H1 (cell line): ENCODE measurements at regions not wholly inside any gene's neighbourhood (a gene's known extent, or its start where the extent isn't known, plus 50 kb on each side); places are given as distances from the start of the nearest gene placed in this dataset.

Experiments
- BACH1 ChIP-seq: IDR thresholded peaks from 2 replicates; pipeline ENCODE4 v1.6.1; 2012; ENCODE audit warnings: low read length, improper control_type of control experiment
- CEBPB ChIP-seq: IDR thresholded peaks from 2 replicates; pipeline ENCODE4 v1.6.1; 2012; ENCODE audit warnings: low read depth, low read length
- TF ChIP-seq, protein P1 (sequence below): IDR thresholded peaks from 2 replicates; pipeline ENCODE4 v1.6.1; 2011; ENCODE audit warnings: low read length, improper control_type of control experiment

DNA sequence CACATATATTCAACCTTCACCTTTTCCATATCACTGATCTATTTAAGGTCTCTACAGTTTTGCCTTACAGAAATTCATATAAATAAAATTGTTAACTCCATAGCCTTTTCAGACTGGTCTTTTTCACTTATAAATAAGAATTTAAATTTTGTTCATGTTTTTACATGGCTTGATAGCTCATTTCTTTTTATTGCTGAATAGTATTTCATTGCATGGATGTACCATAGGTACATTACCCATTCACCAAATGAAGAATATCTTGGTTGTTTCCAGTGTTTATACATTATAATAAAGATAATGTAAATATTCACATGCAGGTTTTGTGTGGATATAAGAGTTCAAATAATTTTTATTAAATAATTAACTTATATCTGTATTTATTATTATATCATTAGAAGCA is 1765.0 kb downstream of the OTOL1 start (continued):
- TF ChIP-seq CEBPB, result no peak
- no peak for TF ChIP-seq BACH1
- TF ChIP-seq, protein P1, sequence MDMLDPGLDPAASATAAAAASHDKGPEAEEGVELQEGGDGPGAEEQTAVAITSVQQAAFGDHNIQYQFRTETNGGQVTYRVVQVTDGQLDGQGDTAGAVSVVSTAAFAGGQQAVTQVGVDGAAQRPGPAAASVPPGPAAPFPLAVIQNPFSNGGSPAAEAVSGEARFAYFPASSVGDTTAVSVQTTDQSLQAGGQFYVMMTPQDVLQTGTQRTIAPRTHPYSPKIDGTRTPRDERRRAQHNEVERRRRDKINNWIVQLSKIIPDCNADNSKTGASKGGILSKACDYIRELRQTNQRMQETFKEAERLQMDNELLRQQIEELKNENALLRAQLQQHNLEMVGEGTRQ, result no peak
- TF ChIP-seq, all 59 proteins: peak for 0
